Neural progenitor cell (in vitro differentiated cells): ENCODE measurements at regions not wholly inside any gene's neighbourhood (a gene's known extent, or its start where the extent isn't known, plus 50 kb on each side); places are given as distances from the start of the nearest gene placed in this dataset.

Source experiments
- CTCF ChIP-seq: fragments of 200-600 bp; sonication (generic); IDR thresholded peaks from 2 replicates; pipeline ENCODE4 v1.5.1; 2017; ENCODE audit warnings: antibody characterized with exemption, mild to moderate bottlenecking
- EZH2 ChIP-seq: fragments of 200-600 bp; sonication (generic); IDR thresholded peaks from 2 replicates; pipeline ENCODE4 v1.6.1; 2017; ENCODE audit warnings: antibody characterized with exemption, mild to moderate bottlenecking, moderate library complexity
- EZH2phosphoT487 ChIP-seq: fragments of 200-600 bp; sonication (generic); IDR thresholded peaks from 2 replicates; pipeline ENCODE4 v1.6.1; 2017; ENCODE audit warnings: antibody characterized with exemption

- TF ChIP-seq CTCF (no peak), EZH2 (no peak), EZH2phosphoT487 (no peak)
Observed at GRCh38 chr16:64065523-64065922, 1056.3 kb downstream of the CDH11 start.
